K562 (cell line): ENCODE measurements at regions not wholly inside any gene's neighbourhood (a gene's known extent, or its start where the extent isn't known, plus 50 kb on each side); places are given as distances from the start of the nearest gene placed in this dataset.

Experiments
- ATAC-seq: fragments of 200-7000 bp; cut with Tn5 transposase; 3 replicates; pipeline ENCODE4 v1.9.1; 2020; ENCODE audit warnings: moderate library complexity
- BruUV-seq: library from RNA; stranded (reverse); fragments of 400-500 nt; replicated peaks from 2 replicates; lab custom pipeline; 2021; lab: Mats Ljungman, UMichigan
- CTCF ChIA-PET: fragments of 300-600 bp; formaldehyde crosslinking; extraction: SDS; loops from one replicate; lab custom pipeline; 2021; ENCODE audit warnings: low intra/inter-chr PET ratio; lab: Yijun Ruan, JAX
- POLR2A ChIA-PET: fragments of 300-600, 350-650 bp; sonication (Branson Sonifier 250); formaldehyde crosslinking; extraction: SDS; loops from one replicate; lab custom pipeline; 2021; ENCODE audit warnings: antibody characterized with exemption, inconsistent platforms; lab: Yijun Ruan, JAX
- DNase-seq, 4 experiments: peaks; one replicate each; pipeline versions ENCODE4 v3.0.0 to v3.0.0-alpha.2; 2011 to 2018; ENCODE audit warnings: low spot score in 3 of 4, mixed read lengths in 3 of 4; ENCODE audit errors: extremely low read depth in 1 of 4
- FAIRE-seq: peaks from 2 replicates; lab custom pipeline; 2011; peaks lifted over from hg19 to GRCh38; lab: Jason Lieb, UNC
- H2AFZ ChIP-seq: 2 replicates; pipeline ENCODE4 v1.6.0; 2011; ENCODE audit warnings: low read depth, low read length, control low read depth, inconsistent platforms
- H3K27ac ChIP-seq: fragments of 200-600 bp; 3 replicates; pipeline ENCODE4 v1.8.0; 2011; ENCODE audit warnings: low read depth, mild to moderate bottlenecking, control low read depth, inconsistent platforms, low read length, moderate library complexity, mixed read lengths; ENCODE audit errors: extremely low read depth
- H3K27me3 ChIP-seq, 2 experiments: fragments of 300-600 bp in 1 of 2; 2 replicates in 1 of 2; 3 replicates in 1 of 2; pipeline versions ENCODE4 v1.6.0 to v1.8.0; 2011; ENCODE audit warnings: inconsistent platforms in 2 of 2, low read length in 2 of 2, mild to moderate bottlenecking in 1 of 2, mixed read lengths in 1 of 2, moderate library complexity in 1 of 2; ENCODE audit not compliant: control insufficient read depth in 2 of 2, insufficient read depth in 2 of 2
- H3K36me3 ChIP-seq: fragments of 300-600 bp; 3 replicates; pipeline ENCODE4 v1.8.0; 2011; ENCODE audit warnings: mild to moderate bottlenecking, low read length, inconsistent platforms; ENCODE audit not compliant: control insufficient read depth, insufficient read depth
- H3K4me1 ChIP-seq, 2 experiments: fragments of 200-600 bp in 1 of 2; replicated peaks in 1 of 2; 2 replicates in 1 of 2; 3 replicates in 1 of 2; pipeline versions ENCODE4 v1.5.1 to v1.8.0; 2011; ENCODE audit warnings: inconsistent platforms in 2 of 2, low read length in 2 of 2, mild to moderate bottlenecking in 1 of 2, mixed read lengths in 1 of 2, moderate library complexity in 1 of 2; ENCODE audit not compliant: control insufficient read depth in 2 of 2, insufficient read depth in 2 of 2
- H3K4me2 ChIP-seq: 2 replicates; pipeline ENCODE4 v1.6.1; 2011; ENCODE audit warnings: low read length, control low read depth, inconsistent platforms, mixed read lengths; ENCODE audit not compliant: insufficient read depth
- H3K4me3 ChIP-seq: fragments of 200-600 bp; sonication (generic), shearing (Covaris generic); 2 replicates; pipeline ENCODE4 v1.5.1; 2016; ENCODE audit warnings: control low read depth, inconsistent platforms
- H3K79me2 ChIP-seq: fragments of 200-600 bp; 3 replicates; pipeline ENCODE4 v1.8.0; 2011; ENCODE audit warnings: low read length, inconsistent platforms; ENCODE audit not compliant: control insufficient read depth, insufficient read depth
- H3K9ac ChIP-seq, 2 experiments: 2 replicates each; pipeline versions ENCODE4 v1.6.0 to v1.6.1; 2011; ENCODE audit warnings: low read depth in 2 of 2, low read length in 2 of 2, control low read depth in 1 of 2, inconsistent platforms in 1 of 2, mild to moderate bottlenecking in 1 of 2, mixed read lengths in 1 of 2; ENCODE audit not compliant: insufficient read depth in 1 of 2
- H3K9me1 ChIP-seq: one replicate; pipeline ENCODE4 v1.6.0; 2011; ENCODE audit warnings: inconsistent platforms, mild to moderate bottlenecking, low read length, moderate library complexity; ENCODE audit not compliant: control insufficient read depth, insufficient read depth
- H3K9me3 ChIP-seq: replicated peaks from 2 replicates; pipeline ENCODE4 v1.5.1; 2011; ENCODE audit warnings: low read depth, low read length, inconsistent platforms; ENCODE audit not compliant: control insufficient read depth, insufficient read depth
- H4K20me1 ChIP-seq: replicated peaks from 2 replicates; pipeline ENCODE4 v1.6.1; 2011; ENCODE audit warnings: low read length, inconsistent platforms, mixed read lengths; ENCODE audit not compliant: control insufficient read depth, insufficient read depth
- ELF4 ChIP-seq: fragments of 450-650 bp; formaldehyde crosslinking; IDR thresholded peaks from 2 replicates; pipeline ENCODE4 v1.4.0; 2022; ENCODE audit warnings: missing genetic modification characterization
- NFYB ChIP-seq: IDR thresholded peaks from 2 replicates; pipeline ENCODE4 v1.6.1; 2011; ENCODE audit warnings: mild to moderate bottlenecking, moderate library complexity; ENCODE audit not compliant: insufficient read length; ENCODE audit errors: extremely low read depth
- ZBTB12 ChIP-seq: fragments of 250-450 bp; sonication (Bioruptor Pico); IDR thresholded peaks from 2 replicates; pipeline ENCODE4 v1.4.0; 2020
- ZNF444 ChIP-seq: fragments of 250-450 bp; sonication (Bioruptor Pico); IDR thresholded peaks from 2 replicates; pipeline ENCODE4 v1.4.0; 2020; ENCODE audit warnings: mild to moderate bottlenecking, moderate library complexity
- in situ Hi-C: fragments of 300-500 bp; cut with MboI; formaldehyde crosslinking; loops from 4 replicates; pipeline ENCODE4 v1.15.0; 2018; ENCODE audit warnings: inconsistent platforms, mixed read lengths
- intact Hi-C: fragments of 100-400 bp; cut with micrococcal nuclease; formaldehyde crosslinking; loops from 2 replicates; pipeline ENCODE4 v1.14.2; 2022
- TF ChIP-seq, protein P1 (sequence below): sonication (generic); formaldehyde crosslinking; IDR thresholded peaks from 2 replicates; pipeline ENCODE4 v1.8.0; 2022; ENCODE audit warnings: mild to moderate bottlenecking, low read depth, missing genetic modification reagents

GRCh38 chr2:147715807-147716206 is 129.0 kb upstream of the ACVR2A start:
- intact Hi-C loops: no loop called here
- H3K4me1 ChIP-seq: no peaks in the 10 kb centered on the region
- DNase-seq: no peak
- TF ChIP-seq, protein P1, sequence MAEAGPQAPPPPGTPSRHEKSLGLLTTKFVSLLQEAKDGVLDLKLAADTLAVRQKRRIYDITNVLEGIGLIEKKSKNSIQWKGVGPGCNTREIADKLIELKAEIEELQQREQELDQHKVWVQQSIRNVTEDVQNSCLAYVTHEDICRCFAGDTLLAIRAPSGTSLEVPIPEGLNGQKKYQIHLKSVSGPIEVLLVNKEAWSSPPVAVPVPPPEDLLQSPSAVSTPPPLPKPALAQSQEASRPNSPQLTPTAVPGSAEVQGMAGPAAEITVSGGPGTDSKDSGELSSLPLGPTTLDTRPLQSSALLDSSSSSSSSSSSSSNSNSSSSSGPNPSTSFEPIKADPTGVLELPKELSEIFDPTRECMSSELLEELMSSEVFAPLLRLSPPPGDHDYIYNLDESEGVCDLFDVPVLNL (CRISPR knock-in tag): no peak
- TF ChIP-seq NFYB (no peak), ZNF444 (no peak), ELF4 (CRISPR knock-in tag) (no peak), ZBTB12 (CRISPR knock-in tag) (no peak)
- no TSS peak for BruUV-seq
- H3K9ac ChIP-seq: no peak overlapping the region
- H3K9me3 ChIP-seq: no peaks in the 10 kb centered on the region
- no peak overlapping the region for H3K4me3 ChIP-seq
- H3K79me2 ChIP-seq: no peaks in the 10 kb centered on the region
- no peak overlapping the region for H2AFZ ChIP-seq
- in situ Hi-C loops: no loop called here
- H3K9me1 ChIP-seq: no peaks in the 10 kb centered on the region
- H3K27me3 ChIP-seq: no peaks in the 10 kb centered on the region
- no peaks in the 10 kb centered on the region for H4K20me1 ChIP-seq
- no peak for ATAC-seq
- H3K27ac ChIP-seq: no peak overlapping the region
- H3K36me3 ChIP-seq: no peaks in the 10 kb centered on the region
- no peak overlapping the region for H3K4me2 ChIP-seq
- no peak for FAIRE-seq
- CTCF ChIA-PET: no interaction called here
- POLR2A ChIA-PET: no interaction called here
